ENCODE measurements at regions not wholly inside any gene's neighbourhood (a gene's known extent, or its start where the extent isn't known, plus 50 kb on each side); places are given as distances from the start of the nearest gene placed in this dataset.

DNA sequence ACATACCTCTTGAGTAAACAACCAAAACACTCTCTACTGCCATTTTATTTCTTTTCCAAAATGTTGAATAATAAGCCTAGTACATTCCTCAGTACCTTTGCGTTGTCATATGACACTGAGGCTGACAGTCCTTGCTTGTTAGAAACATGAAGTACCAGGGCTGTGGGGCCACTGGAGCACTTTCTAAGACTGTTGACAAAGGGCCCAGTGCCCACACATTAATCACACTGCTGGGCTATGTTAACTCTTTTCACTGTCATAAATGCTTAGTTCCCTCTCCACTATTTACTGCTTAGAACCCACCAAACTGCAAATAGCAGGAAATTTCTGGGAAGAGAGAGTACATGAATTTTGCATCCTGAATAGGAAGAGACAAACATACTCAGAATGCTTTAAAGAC, 57.1 kb downstream of the FAM47B start:
- no peak for DNase-seq (ENCODE audit: low read depth)
- no peak overlapping the region for H3K4me3 ChIP-seq (ENCODE audit: low read length)
- TF ChIP-seq CTCF (IDR thresholded peaks at IDR 0.05; ENCODE audit: insufficient read depth, low read depth, low read length, missing control alignments): no peak

DNA sequence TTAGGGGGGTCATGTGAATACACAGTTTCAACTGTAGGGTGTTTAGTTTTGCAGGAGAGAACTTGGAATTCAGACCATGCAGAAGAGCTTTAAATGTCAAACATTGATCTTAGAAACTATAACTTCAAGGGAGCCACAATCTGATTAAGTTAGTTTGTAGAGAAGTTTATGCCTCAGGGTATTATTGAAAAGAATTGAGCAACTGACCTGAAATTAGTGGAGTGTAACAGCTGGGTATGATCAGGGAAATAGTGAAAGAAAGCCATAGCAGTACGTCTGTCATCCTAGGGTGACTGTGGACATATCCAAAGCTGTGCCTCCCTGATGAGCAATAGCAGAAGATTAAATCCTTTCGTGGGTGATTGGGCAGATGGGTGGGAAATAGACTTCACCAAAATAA, 63.8 kb downstream of the FAM47B start:
- H3K4me3 ChIP-seq (ENCODE audit: low read length): no peak overlapping the region
- DNase-seq (ENCODE audit: low read depth): no peak
- no peak for TF ChIP-seq CTCF (IDR thresholded peaks at IDR 0.05; ENCODE audit: insufficient read depth, low read depth, low read length, missing control alignments)

GRCh38 chrX:35015621-35016020, 73.0 kb downstream of the FAM47B start:
- no peak for DNase-seq (ENCODE audit: low read depth)
- no peak overlapping the region for H3K4me3 ChIP-seq (ENCODE audit: low read length)
- no peak for TF ChIP-seq CTCF (IDR thresholded peaks at IDR 0.05; ENCODE audit: insufficient read depth, low read depth, low read length, missing control alignments)

DNA sequence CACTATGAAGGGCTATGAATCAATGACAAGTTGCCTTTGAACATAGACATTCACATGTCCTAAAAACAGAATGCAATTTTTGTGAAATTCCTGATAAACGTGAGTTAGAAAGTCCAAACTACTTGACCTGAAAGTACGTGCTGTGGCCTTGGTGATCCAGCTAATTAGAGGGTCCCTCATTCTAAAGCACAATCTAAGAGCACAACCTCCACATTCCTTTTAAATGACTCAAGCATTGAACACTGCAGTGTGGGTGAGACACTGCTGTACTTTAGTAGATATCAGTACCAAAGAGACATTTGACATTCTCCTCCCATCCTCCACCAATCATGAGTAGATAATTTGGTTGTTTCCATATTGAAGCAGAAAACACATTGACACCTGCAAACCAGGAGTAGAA, 73.5 kb downstream of the FAM47B start:
- no peak for DNase-seq (ENCODE audit: low read depth)
- TF ChIP-seq CTCF (IDR thresholded peaks at IDR 0.05; ENCODE audit: insufficient read depth, low read depth, low read length, missing control alignments): no peak
- no peak overlapping the region for H3K4me3 ChIP-seq (ENCODE audit: low read length)

DNA sequence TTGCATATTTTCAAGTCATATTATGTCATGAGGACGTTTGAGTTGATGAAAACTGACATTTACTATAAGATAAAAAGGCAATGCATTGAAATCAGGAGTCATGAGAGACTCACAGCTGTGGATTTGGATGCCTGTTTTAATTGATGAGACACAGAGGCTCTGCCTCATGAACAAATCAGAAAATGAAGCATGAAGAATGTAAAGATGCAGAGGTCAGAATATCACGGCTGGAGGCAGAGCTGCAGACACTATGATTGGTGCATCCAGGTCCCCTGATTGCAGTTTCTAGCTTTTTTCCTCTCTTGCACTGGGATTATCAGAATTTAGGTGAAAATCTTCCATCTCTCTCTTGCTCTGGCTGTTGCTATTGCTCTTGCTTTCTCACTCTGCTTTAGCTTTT, 74.7 kb downstream of the FAM47B start:
- no peak for DNase-seq (ENCODE audit: low read depth)
- no peak overlapping the region for H3K4me3 ChIP-seq (ENCODE audit: low read length)
- no peak for TF ChIP-seq CTCF (IDR thresholded peaks at IDR 0.05; ENCODE audit: insufficient read depth, low read depth, low read length, missing control alignments)

DNA sequence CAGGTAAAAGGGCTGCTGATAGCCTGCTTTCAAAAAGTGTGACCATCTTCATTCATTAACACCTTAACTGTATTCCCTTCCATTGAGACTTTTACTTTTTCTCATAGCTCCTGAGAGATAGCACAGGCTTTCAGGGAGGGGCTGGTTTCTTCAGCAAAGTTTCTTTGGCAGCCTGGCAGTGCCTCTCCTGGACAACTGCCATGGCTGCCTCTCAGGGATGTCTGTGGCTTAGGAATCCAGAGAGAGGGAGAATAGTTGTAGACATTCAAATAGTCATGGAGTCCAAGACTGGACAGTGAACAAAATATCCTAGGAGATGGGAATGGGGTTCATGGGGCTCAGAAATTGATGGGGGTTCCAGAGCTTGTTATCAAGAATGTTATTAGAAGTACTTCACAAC, 81.1 kb downstream of the FAM47B start:
- TF ChIP-seq CTCF (IDR thresholded peaks at IDR 0.05; ENCODE audit: insufficient read depth, low read depth, low read length, missing control alignments): no peak
- DNase-seq (ENCODE audit: low read depth): no peak
- H3K4me3 ChIP-seq (ENCODE audit: low read length): no peak overlapping the region

- no peak for TF ChIP-seq CTCF (IDR thresholded peaks at IDR 0.05; ENCODE audit: insufficient read depth, low read depth, low read length, missing control alignments)
- no peak overlapping the region for H3K4me3 ChIP-seq (ENCODE audit: low read length)
- DNase-seq (ENCODE audit: low read depth): peak; percentile 52
Observed at GRCh38 chrX:35025820-35026219, 83.2 kb downstream of the FAM47B start.
